Sigmoid colon (tissue), 4 donors: ENCODE measurements at regions not wholly inside any gene's neighbourhood (a gene's known extent, or its start where the extent isn't known, plus 50 kb on each side); places are given as distances from the start of the nearest gene placed in this dataset.

ENCODE experiments used
- EP300 ChIP-seq, 4 donors: sonication (generic); formaldehyde crosslinking; IDR thresholded peaks; one replicate each; pipeline ENCODE4 v1.6.1; 2017; ENCODE audit warnings: antibody characterized with exemption in 4 of 4
- POLR2A ChIP-seq, 2 donors: fragments of 450-650 bp; IDR thresholded peaks; one replicate each; pipeline ENCODE4 v1.6.1; 2016; ENCODE audit warnings: antibody characterized with exemption in 2 of 2, mild to moderate bottlenecking in 2 of 2, moderate library complexity in 2 of 2
- TF ChIP-seq, protein P1 (sequence below), 4 experiments: fragments of 450-650 bp in 3 of 4; fragments of 200-600 bp in 1 of 4; IDR thresholded peaks; one replicate each; pipeline ENCODE4 v1.5.1; 2016 to 2019; ENCODE audit warnings: antibody characterized with exemption in 4 of 4, mild to moderate bottlenecking in 3 of 4, moderate library complexity in 2 of 4

DNA sequence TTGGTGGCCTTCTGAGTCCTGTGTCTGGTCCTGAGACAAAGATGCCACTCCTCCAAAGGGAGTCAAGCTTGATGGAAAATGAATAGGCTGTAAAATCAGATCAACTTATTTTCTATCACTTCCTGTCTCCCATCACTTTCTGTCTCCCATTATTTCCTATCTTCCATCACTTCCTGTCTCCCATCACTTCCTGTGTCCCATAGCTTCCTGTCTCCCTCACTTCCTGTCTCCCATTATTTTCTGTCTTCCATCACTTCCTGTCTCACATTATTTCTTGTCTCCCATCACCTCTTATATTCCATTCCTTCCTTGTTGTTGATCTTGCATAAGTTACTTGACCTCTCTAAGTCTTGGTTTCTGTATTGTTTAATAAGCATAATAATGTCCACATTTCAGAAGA is 418.5 kb upstream of the EEF2KMT start:
- no peak for TF ChIP-seq POLR2A (IDR thresholded peaks at IDR 0.05)
- TF ChIP-seq EP300 (IDR thresholded peaks at IDR 0.05), result no peak
- TF ChIP-seq, protein P1, sequence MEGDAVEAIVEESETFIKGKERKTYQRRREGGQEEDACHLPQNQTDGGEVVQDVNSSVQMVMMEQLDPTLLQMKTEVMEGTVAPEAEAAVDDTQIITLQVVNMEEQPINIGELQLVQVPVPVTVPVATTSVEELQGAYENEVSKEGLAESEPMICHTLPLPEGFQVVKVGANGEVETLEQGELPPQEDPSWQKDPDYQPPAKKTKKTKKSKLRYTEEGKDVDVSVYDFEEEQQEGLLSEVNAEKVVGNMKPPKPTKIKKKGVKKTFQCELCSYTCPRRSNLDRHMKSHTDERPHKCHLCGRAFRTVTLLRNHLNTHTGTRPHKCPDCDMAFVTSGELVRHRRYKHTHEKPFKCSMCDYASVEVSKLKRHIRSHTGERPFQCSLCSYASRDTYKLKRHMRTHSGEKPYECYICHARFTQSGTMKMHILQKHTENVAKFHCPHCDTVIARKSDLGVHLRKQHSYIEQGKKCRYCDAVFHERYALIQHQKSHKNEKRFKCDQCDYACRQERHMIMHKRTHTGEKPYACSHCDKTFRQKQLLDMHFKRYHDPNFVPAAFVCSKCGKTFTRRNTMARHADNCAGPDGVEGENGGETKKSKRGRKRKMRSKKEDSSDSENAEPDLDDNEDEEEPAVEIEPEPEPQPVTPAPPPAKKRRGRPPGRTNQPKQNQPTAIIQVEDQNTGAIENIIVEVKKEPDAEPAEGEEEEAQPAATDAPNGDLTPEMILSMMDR (IDR thresholded peaks at IDR 0.05), result no peak
